Brain pericyte (primary cell): ENCODE measurements at regions not wholly inside any gene's neighbourhood (a gene's known extent, or its start where the extent isn't known, plus 50 kb on each side); places are given as distances from the start of the nearest gene placed in this dataset.
"Not testable (repeated sequence)": the region's sequence is repeated elsewhere in the genome, so short reads cannot be mapped to it uniquely, and the experiment has no call there.

Experiments used
- DNase-seq: peaks from one replicate; pipeline ENCODE4 v3.0.0-alpha.2; 2012; ENCODE audit warnings: low read depth, low spot score

GRCh38 chr7:91457208-91457607, 193.0 kb downstream of the FZD1 start:
- DNase-seq: no peak

- no peak for DNase-seq
These were observed 195.3 kb downstream of the FZD1 start for GRCh38 chr7:91459539-91459938.

GRCh38 chr7:91462316-91462715, 198.1 kb downstream of the FZD1 start:
- DNase-seq: no peak

GRCh38 chr7:91463330-91463729, 199.1 kb downstream of the FZD1 start:
- DNase-seq: no peak

GRCh38 chr7:91465595-91466061, 201.4 kb downstream of the FZD1 start:
- DNase-seq: peak; percentile 67

GRCh38 chr7:91468256-91468655, 204.0 kb downstream of the FZD1 start:
- no peak for DNase-seq

GRCh38 chr7:91473619-91474018, 209.4 kb downstream of the FZD1 start:
- DNase-seq: no peak

- DNase-seq: no peak
These were observed 209.8 kb downstream of the FZD1 start for GRCh38 chr7:91474074-91474473.

- not testable (repeated sequence) for DNase-seq
These were observed 216.2 kb downstream of the FZD1 start for GRCh38 chr7:91480470-91480869.

GRCh38 chr7:91491868-91492267, 227.6 kb downstream of the FZD1 start:
- DNase-seq: no peak

GRCh38 chr7:91492317-91492716, 228.1 kb downstream of the FZD1 start:
- DNase-seq: no peak

- DNase-seq: no peak
These were observed 228.5 kb downstream of the FZD1 start for GRCh38 chr7:91492773-91493172.

- no peak for DNase-seq
These were observed 230.2 kb downstream of the FZD1 start for GRCh38 chr7:91494450-91494849.

- DNase-seq: no peak
These were observed 232.1 kb downstream of the FZD1 start for GRCh38 chr7:91496251-91496820.

GRCh38 chr7:91497277-91497676, 233.0 kb downstream of the FZD1 start:
- DNase-seq: not testable (repeated sequence)

- no peak for DNase-seq
These were observed 239.8 kb downstream of the FZD1 start for GRCh38 chr7:91503934-91504555.

- DNase-seq: no peak
These were observed 240.7 kb downstream of the FZD1 start for GRCh38 chr7:91504919-91505318.

GRCh38 chr7:91506966-91507365, 242.7 kb downstream of the FZD1 start:
- DNase-seq: not testable (repeated sequence)

GRCh38 chr7:91511861-91512260, 247.6 kb downstream of the FZD1 start:
- not testable (repeated sequence) for DNase-seq

GRCh38 chr7:91512958-91513357, 248.7 kb downstream of the FZD1 start:
- no peak for DNase-seq

- DNase-seq: no peak
These were observed 250.4 kb downstream of the FZD1 start for GRCh38 chr7:91514591-91514990.

- no peak for DNase-seq
These were observed 251.7 kb downstream of the FZD1 start for GRCh38 chr7:91515961-91516360.

- no peak for DNase-seq
These were observed 253.1 kb downstream of the FZD1 start for GRCh38 chr7:91517201-91517785.
